NB4 (cell line): ENCODE measurements at regions not wholly inside any gene's neighbourhood (a gene's known extent, or its start where the extent isn't known, plus 50 kb on each side); places are given as distances from the start of the nearest gene placed in this dataset.

ENCODE experiments used
- CTCF ChIP-seq: IDR thresholded peaks from one replicate; pipeline ENCODE4 v1.5.1; 2012; ENCODE audit warnings: low read depth, low read length
- POLR2A ChIP-seq: IDR thresholded peaks from 2 replicates; pipeline ENCODE4 v1.6.1; 2011; ENCODE audit warnings: mild to moderate bottlenecking; ENCODE audit not compliant: insufficient read length; ENCODE audit errors: extremely low read depth

GRCh38 chr6:134654751-134655150, 295.1 kb downstream of the ALDH8A1 start:
- TF ChIP-seq POLR2A (no peak), CTCF (no peak)
